ENCODE measurements at regions not wholly inside any gene's neighbourhood (a gene's known extent, or its start where the extent isn't known, plus 50 kb on each side); places are given as distances from the start of the nearest gene placed in this dataset.

DNA sequence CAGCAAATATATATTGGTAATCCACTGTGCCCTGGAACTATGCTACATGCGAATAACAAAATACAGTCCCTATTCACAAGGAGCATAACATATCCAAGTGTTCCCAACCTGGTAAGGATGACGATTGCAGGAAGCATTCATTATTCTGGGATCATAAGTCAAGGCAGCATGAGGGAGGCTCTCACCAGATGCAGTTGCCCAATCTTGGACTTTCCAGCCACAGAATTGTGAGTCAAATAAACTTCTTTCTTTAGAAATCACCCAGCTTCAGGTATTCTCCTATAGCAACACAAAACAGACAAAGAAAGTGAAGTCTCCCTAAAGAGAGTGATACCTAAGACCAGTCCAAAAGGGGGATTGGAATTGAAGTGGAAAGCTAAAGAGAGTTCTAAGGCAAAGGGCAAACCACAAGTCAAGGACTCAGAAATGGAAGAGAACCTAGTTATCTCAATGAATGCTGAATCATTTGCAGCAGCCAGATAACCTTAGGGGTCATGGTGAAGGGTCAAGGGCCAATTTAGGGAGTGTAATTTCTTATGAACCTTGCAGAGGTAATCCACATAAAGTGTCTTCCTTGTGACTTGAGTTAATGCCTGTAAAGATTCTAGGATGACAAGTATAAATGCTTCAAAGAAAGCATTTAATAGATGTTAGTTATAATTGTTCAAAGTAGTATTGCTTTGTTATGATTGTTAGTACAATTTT is 103.1 kb upstream of the PCDH7 start:
- no peak for TF ChIP-seq TAF1 (IDR thresholded peaks at IDR 0.05; ENCODE audit: borderline replicate concordance, insufficient read depth, low read length)

DNA sequence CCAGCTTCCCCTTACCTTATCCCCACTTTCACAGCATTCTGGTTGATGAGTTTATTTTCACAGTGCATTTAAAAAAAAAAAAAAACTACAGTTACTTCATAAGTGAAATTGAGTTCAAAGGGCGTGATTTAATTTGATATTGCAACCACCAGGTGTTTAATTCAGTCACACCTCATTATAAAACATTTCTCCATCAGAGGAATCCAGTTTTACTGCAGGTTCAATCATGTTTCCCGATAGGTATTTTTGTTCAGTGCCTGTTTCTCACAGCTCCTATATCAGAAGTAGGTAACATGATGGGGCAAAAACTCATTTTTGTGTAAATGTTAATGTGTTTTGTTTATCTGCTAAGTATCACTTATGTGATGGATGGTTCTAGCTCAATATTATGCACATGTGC is 102.3 kb upstream of the PCDH7 start:
- no peak for TF ChIP-seq SIN3A (IDR thresholded peaks at IDR 0.05; ENCODE audit: borderline replicate concordance, insufficient read depth, low read length)
- no peak for TF ChIP-seq POLR2AphosphoS5 (IDR thresholded peaks at IDR 0.05; ENCODE audit: low read depth, low read length)
- TF ChIP-seq, protein P1, sequence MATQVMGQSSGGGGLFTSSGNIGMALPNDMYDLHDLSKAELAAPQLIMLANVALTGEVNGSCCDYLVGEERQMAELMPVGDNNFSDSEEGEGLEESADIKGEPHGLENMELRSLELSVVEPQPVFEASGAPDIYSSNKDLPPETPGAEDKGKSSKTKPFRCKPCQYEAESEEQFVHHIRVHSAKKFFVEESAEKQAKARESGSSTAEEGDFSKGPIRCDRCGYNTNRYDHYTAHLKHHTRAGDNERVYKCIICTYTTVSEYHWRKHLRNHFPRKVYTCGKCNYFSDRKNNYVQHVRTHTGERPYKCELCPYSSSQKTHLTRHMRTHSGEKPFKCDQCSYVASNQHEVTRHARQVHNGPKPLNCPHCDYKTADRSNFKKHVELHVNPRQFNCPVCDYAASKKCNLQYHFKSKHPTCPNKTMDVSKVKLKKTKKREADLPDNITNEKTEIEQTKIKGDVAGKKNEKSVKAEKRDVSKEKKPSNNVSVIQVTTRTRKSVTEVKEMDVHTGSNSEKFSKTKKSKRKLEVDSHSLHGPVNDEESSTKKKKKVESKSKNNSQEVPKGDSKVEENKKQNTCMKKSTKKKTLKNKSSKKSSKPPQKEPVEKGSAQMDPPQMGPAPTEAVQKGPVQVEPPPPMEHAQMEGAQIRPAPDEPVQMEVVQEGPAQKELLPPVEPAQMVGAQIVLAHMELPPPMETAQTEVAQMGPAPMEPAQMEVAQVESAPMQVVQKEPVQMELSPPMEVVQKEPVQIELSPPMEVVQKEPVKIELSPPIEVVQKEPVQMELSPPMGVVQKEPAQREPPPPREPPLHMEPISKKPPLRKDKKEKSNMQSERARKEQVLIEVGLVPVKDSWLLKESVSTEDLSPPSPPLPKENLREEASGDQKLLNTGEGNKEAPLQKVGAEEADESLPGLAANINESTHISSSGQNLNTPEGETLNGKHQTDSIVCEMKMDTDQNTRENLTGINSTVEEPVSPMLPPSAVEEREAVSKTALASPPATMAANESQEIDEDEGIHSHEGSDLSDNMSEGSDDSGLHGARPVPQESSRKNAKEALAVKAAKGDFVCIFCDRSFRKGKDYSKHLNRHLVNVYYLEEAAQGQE (IDR thresholded peaks at IDR 0.05; ENCODE audit: insufficient read depth in 1 of 2, low read depth in 2 of 2, low read length in 2 of 2): no peak
- no peak for TF ChIP-seq TAF1 (IDR thresholded peaks at IDR 0.05; ENCODE audit: borderline replicate concordance, insufficient read depth, low read length)
- TF ChIP-seq FOXP2 (optimal IDR thresholded peaks at IDR 0.05; ENCODE audit: borderline replicate concordance, extremely low read depth, extremely low read length, insufficient read depth): no peak

DNA sequence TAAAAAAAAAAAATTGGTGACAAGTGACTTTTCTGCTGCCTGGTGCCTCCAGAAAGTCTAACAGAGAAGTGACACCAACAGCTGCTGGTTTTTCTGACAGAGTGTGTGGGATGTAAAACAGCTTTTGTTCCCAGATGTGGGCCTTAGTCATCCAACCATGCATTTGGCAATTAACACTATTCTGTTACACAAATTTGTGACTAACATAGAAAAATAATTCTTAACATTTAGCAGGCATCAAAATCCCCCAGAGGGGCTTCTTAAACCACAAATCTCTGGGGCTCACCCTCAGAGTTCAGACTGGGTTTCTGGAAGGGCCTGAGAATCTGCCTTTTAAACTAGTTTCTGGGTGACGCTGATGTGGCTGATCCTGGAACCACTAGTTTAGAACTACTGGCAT is 100.5 kb upstream of the PCDH7 start:
- TF ChIP-seq FOXP2 (optimal IDR thresholded peaks at IDR 0.05; ENCODE audit: borderline replicate concordance, extremely low read depth, extremely low read length, insufficient read depth) (no peak), TAF1 (IDR thresholded peaks at IDR 0.05; ENCODE audit: borderline replicate concordance, insufficient read depth, low read length) (no peak), POLR2AphosphoS5 (IDR thresholded peaks at IDR 0.05; ENCODE audit: low read depth, low read length) (no peak), SIN3A (IDR thresholded peaks at IDR 0.05; ENCODE audit: borderline replicate concordance, insufficient read depth, low read length) (no peak)
- TF ChIP-seq, protein P1 (IDR thresholded peaks at IDR 0.05; ENCODE audit: insufficient read depth in 1 of 2, low read depth in 2 of 2, low read length in 2 of 2): no peak

DNA sequence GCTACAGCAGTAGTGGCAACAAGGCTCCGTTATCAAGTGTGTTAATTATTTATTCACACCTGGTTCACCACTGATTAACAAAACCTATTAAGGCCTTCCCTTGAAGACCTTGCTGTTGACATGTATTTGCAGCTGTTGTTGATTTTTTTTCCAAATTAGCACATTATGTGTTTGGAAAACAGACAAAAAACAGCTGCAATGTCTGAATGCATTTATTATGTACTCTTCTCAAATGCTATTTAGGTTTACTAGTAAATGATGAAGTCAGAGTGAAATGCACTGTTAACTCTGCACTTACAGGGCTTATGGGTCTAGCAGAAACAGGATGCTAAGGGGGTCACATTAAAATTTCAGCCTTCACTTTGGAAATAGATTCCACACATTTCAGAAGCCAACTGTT is 99.5 kb upstream of the PCDH7 start:
- TF ChIP-seq SIN3A (IDR thresholded peaks at IDR 0.05; ENCODE audit: borderline replicate concordance, insufficient read depth, low read length): no peak
- TF ChIP-seq TAF1 (IDR thresholded peaks at IDR 0.05; ENCODE audit: borderline replicate concordance, insufficient read depth, low read length): no peak
- TF ChIP-seq FOXP2 (optimal IDR thresholded peaks at IDR 0.05; ENCODE audit: borderline replicate concordance, extremely low read depth, extremely low read length, insufficient read depth): no peak
- no peak for TF ChIP-seq POLR2AphosphoS5 (IDR thresholded peaks at IDR 0.05; ENCODE audit: low read depth, low read length)
- TF ChIP-seq, protein P1 (IDR thresholded peaks at IDR 0.05; ENCODE audit: insufficient read depth in 1 of 2, low read depth in 2 of 2, low read length in 2 of 2): no peak

DNA sequence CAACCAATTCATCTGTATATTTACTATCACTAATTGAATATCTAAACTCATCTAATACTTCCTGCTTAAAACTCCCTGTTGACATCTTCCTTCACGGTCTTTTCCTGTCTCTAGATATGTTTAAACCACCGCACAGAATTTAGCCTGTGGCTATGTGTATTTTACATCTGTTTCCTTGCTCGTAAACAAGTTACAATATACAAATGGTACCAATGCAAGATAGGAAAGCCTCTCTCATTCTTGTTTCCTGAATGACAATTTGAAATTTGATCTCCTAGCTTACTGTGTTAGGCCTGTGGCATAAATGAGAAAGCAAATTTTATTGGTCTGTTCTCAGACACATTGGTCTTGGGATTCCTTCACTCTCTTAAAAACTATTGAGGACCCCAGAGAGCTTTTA is 89.7 kb upstream of the PCDH7 start:
- TF ChIP-seq POLR2AphosphoS5 (IDR thresholded peaks at IDR 0.05; ENCODE audit: low read depth, low read length) (no peak), FOXP2 (optimal IDR thresholded peaks at IDR 0.05; ENCODE audit: borderline replicate concordance, extremely low read depth, extremely low read length, insufficient read depth) (no peak), TAF1 (IDR thresholded peaks at IDR 0.05; ENCODE audit: borderline replicate concordance, insufficient read depth, low read length) (no peak), SIN3A (IDR thresholded peaks at IDR 0.05; ENCODE audit: borderline replicate concordance, insufficient read depth, low read length) (no peak)
- TF ChIP-seq, protein P1 (IDR thresholded peaks at IDR 0.05; ENCODE audit: insufficient read depth in 1 of 2, low read depth in 2 of 2, low read length in 2 of 2): no peak

All from PFSK-1 (cell line).